CD4-positive, alpha-beta T cell treated with Interleukin-4 for 4 hours (primary cell): ENCODE measurements at regions not wholly inside any gene's neighbourhood (a gene's known extent, or its start where the extent isn't known, plus 50 kb on each side); places are given as distances from the start of the nearest gene placed in this dataset.

Experiments used
- DNase-seq: peaks from one replicate; pipeline ENCODE4 v3.0.0-alpha.2; 2020

- DNase-seq, result no peak
These were observed 244.0 kb downstream of the RHOU start for GRCh38 chr1:228979325-228979699.

GRCh38 chr1:228979774-228980173 is 244.5 kb downstream of the RHOU start:
- no peak for DNase-seq

GRCh38 chr1:228980232-228980937 is 245.1 kb downstream of the RHOU start:
- no peak for DNase-seq

- no peak for DNase-seq
These were observed 247.4 kb downstream of the RHOU start for GRCh38 chr1:228982637-228983036.

- DNase-seq, result no peak
These were observed 248.0 kb downstream of the RHOU start for GRCh38 chr1:228983231-228983660.

GRCh38 chr1:228983661-228984060 is 248.4 kb downstream of the RHOU start:
- DNase-seq, result no peak

GRCh38 chr1:228984107-228984506 is 248.8 kb downstream of the RHOU start:
- DNase-seq, result no peak

- no peak for DNase-seq
These were observed 249.7 kb downstream of the RHOU start for GRCh38 chr1:228984646-228985631.

- DNase-seq, result no peak
These were observed 250.4 kb downstream of the RHOU start for GRCh38 chr1:228985661-228986060.

- no peak for DNase-seq
These were observed 251.0 kb downstream of the RHOU start for GRCh38 chr1:228986093-228986904.

GRCh38 chr1:228987286-228987685 is 252.0 kb downstream of the RHOU start:
- no peak for DNase-seq

- no peak for DNase-seq
These were observed 252.6 kb downstream of the RHOU start for GRCh38 chr1:228987736-228988506.

- no peak for DNase-seq
These were observed 253.4 kb downstream of the RHOU start for GRCh38 chr1:228988664-228989063.

- DNase-seq, result no peak
These were observed 253.9 kb downstream of the RHOU start for GRCh38 chr1:228989176-228989575.

GRCh38 chr1:228989676-228989991 is 254.4 kb downstream of the RHOU start:
- no peak for DNase-seq

GRCh38 chr1:228989992-228990827 is 254.9 kb downstream of the RHOU start:
- peak; percentile 10 for DNase-seq

- no peak for DNase-seq
These were observed 255.8 kb downstream of the RHOU start for GRCh38 chr1:228990906-228991569.

GRCh38 chr1:228992044-228992443 is 256.8 kb downstream of the RHOU start:
- DNase-seq, result no peak

- DNase-seq, result no peak
These were observed 257.7 kb downstream of the RHOU start for GRCh38 chr1:228992907-228993535.
